Activated T-cell treated with anti-CD3 and anti-CD28 coated beads for 48 hours (primary cell): ENCODE measurements at regions not wholly inside any gene's neighbourhood (a gene's known extent, or its start where the extent isn't known, plus 50 kb on each side); places are given as distances from the start of the nearest gene placed in this dataset.
"Not testable (repeated sequence)": the region's sequence is repeated elsewhere in the genome, so short reads cannot be mapped to it uniquely, and the experiment has no call there.

ENCODE experiments used
- DNase-seq: peaks from one replicate; pipeline ENCODE4 v3.0.0-alpha.2; 2020; ENCODE audit warnings: low read depth

- DNase-seq = no peak
Measured at GRCh38 chr5:96528826-96529474, 95.9 kb upstream of the PCSK1 start.

- no peak for DNase-seq
Measured at GRCh38 chr5:96529559-96529958, 96.5 kb upstream of the PCSK1 start.

- no peak for DNase-seq
Measured at GRCh38 chr5:96530901-96531300, 97.9 kb upstream of the PCSK1 start.

- DNase-seq = no peak
Measured at GRCh38 chr5:96533371-96533770, 100.3 kb upstream of the PCSK1 start.

GRCh38 chr5:96537386-96537785, 104.3 kb upstream of the PCSK1 start:
- no peak for DNase-seq

- no peak for DNase-seq
Measured at GRCh38 chr5:96538808-96539250, 105.8 kb upstream of the PCSK1 start.

- no peak for DNase-seq
Measured at GRCh38 chr5:96546120-96546519, 113.1 kb upstream of the PCSK1 start.

GRCh38 chr5:96547486-96547885, 114.4 kb upstream of the PCSK1 start:
- DNase-seq = no peak

GRCh38 chr5:96548905-96549304, 113.3 kb upstream of the CAST start:
- DNase-seq = no peak

GRCh38 chr5:96560857-96561256, 101.3 kb upstream of the CAST start:
- DNase-seq = not testable (repeated sequence)

GRCh38 chr5:96562614-96563013, 99.6 kb upstream of the CAST start:
- DNase-seq = no peak

- no peak for DNase-seq
Measured at GRCh38 chr5:96563816-96564215, 98.4 kb upstream of the CAST start.

GRCh38 chr5:96565582-96566265, 96.5 kb upstream of the CAST start:
- no peak for DNase-seq

- DNase-seq = no peak
Measured at GRCh38 chr5:96566833-96567587, 95.2 kb upstream of the CAST start.

- no peak for DNase-seq
Measured at GRCh38 chr5:96569332-96569731, 92.8 kb upstream of the CAST start.

- no peak for DNase-seq
Measured at GRCh38 chr5:96569770-96570169, 92.4 kb upstream of the CAST start.

- no peak for DNase-seq
Measured at GRCh38 chr5:96572864-96573512, 89.2 kb upstream of the CAST start.

GRCh38 chr5:96573513-96573894, 88.7 kb upstream of the CAST start:
- DNase-seq = no peak

- DNase-seq = no peak
Measured at GRCh38 chr5:96576876-96577275, 85.3 kb upstream of the CAST start.

- no peak for DNase-seq
Measured at GRCh38 chr5:96577909-96578308, 84.3 kb upstream of the CAST start.

GRCh38 chr5:96579711-96580110, 82.5 kb upstream of the CAST start:
- no peak for DNase-seq

- no peak for DNase-seq
Measured at GRCh38 chr5:96582343-96582742, 79.8 kb upstream of the CAST start.

GRCh38 chr5:96584712-96585111, 77.5 kb upstream of the CAST start:
- no peak for DNase-seq
